Hepatocyte (in vitro differentiated cells): ENCODE measurements at regions not wholly inside any gene's neighbourhood (a gene's known extent, or its start where the extent isn't known, plus 50 kb on each side); places are given as distances from the start of the nearest gene placed in this dataset.

Experiments
- CTCF ChIP-seq: fragments of 200-600 bp; sonication (generic); IDR thresholded peaks from 2 replicates; pipeline ENCODE4 v1.5.1; 2016; ENCODE audit warnings: antibody characterized with exemption, mild to moderate bottlenecking; ENCODE audit not compliant: poor library complexity
- EZH2 ChIP-seq: fragments of 200-600 bp; sonication (generic); IDR thresholded peaks from 2 replicates; pipeline ENCODE4 v1.6.1; 2016; ENCODE audit warnings: antibody characterized with exemption, mild to moderate bottlenecking, borderline replicate concordance

GRCh38 chr9:25010027-25010662 lies 464.4 kb upstream of the IZUMO3 start:
- TF ChIP-seq CTCF (no peak), EZH2 (no peak)
